NCI-H2227 treated with DMSO at 0.1 percent for 48 hours (cell line): ENCODE measurements at regions not wholly inside any gene's neighbourhood (a gene's known extent, or its start where the extent isn't known, plus 50 kb on each side); places are given as distances from the start of the nearest gene placed in this dataset.

ENCODE experiments used
- DNase-seq: peaks from one replicate; lab custom pipeline; 2025; lab: John Stamatoyannopoulos, UW

DNA sequence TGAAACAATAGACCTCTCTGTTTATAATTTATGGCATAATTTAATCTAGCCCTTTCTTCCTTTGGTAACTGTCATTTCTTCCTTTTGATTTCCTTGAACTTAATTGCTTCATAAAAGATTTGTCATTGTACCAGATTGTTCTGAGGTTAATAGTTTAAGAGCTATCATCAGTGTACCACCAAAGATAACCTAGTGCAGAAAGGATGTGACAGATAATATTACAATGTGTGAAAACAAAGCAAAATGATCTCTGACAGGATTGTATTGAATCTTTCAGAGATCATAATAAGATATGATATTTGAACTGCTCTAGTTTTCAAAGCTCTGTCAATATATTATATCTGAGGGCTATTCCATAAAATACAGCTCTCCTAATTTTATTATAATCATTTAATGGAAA is 132.1 kb upstream of the PTCHD4 start:
- DNase-seq, result no peak

DNA sequence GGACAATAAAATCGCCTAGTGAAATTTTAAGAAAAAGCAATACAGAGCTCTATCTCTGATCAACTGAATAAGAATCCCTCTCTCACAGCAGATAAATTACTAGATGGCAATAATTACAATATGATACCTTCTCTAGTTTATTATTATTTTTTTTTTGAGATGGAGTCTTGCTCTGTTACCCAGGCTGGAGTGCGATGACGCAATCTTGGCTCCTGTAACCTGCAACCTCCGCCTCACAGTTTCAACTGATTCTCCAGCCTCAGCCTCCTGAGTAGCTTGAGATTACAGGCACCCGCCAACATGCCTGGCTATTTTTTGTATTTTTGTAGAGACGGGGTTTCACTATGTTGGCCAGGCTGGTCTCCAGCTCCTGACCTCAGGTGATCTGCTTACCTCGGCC is 129.3 kb upstream of the PTCHD4 start:
- DNase-seq, result no peak

DNA sequence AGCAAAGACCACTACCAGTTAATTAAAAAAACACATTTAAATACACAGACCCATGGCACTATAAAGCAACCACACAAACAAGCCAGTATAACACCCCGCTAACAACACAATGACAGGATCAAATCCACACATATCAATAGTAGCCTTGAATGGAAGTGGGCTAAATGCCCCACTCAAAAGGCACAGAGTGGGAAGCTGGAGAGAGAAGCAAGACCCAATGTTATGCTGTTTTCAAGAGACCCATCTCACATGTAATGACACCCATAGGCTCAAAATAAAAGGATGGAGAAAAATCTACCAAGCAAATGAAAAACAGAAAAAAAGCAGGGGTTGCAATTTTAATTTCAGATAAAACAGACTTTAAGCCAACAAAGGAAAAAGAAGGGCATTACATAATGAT is 125.4 kb upstream of the PTCHD4 start:
- DNase-seq, result no peak

DNA sequence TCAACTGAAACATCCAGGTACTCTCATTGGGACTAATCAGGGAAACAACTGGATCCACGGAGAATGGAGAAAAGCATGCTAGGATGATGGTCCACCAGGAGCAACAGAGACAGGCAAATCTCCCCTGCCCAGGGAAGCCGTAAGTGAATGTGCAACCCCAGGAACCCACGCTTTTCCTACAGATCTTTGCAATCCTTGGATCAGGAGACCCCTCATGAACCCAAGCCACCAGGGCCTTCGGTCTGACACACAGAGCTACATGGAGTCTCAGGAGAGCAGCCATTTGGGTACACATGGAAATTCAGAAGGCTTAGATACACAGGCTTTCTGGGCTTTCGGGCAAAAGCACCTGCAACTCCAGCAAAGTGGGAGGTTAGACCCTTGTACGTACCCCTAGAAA is 122.1 kb upstream of the PTCHD4 start:
- DNase-seq, result no peak

DNA sequence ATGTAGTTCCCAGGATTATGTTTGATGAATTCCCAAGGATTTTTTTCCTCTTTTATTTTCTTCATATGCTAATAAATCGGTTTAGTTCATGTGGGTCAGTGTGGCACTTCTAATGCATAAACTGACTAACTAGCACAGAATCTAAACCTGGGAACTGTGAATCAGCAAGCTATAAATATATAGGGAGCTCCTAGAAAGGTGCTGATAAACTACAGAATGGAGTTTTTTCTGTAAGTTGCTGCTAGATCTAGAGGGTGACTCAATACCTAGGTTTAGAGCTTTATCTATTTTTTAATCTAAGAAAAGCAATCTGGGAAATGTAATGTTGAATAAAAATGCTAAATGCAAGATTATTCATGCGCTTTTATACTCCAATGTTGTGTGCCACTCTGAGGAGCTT is 118.8 kb upstream of the PTCHD4 start:
- no peak for DNase-seq

DNA sequence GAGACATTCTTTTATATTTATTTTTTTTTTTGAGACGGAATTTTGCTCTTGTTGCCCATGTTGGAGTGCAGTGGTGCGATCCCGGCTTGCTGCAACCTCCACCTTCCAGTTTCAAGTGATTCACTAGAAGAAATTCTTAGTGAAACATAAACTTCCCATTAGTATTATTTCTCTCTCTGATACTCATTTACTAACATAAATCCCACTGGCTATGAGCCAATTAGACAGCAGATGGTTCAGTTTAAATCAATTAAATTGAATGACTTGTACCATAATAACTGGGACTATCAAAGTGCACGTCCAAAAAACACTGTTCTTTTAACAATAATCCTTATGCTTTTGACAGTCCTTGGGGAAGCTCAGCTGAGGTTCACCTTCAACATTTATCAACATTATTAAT is 111.2 kb upstream of the PTCHD4 start:
- DNase-seq, result no peak

DNA sequence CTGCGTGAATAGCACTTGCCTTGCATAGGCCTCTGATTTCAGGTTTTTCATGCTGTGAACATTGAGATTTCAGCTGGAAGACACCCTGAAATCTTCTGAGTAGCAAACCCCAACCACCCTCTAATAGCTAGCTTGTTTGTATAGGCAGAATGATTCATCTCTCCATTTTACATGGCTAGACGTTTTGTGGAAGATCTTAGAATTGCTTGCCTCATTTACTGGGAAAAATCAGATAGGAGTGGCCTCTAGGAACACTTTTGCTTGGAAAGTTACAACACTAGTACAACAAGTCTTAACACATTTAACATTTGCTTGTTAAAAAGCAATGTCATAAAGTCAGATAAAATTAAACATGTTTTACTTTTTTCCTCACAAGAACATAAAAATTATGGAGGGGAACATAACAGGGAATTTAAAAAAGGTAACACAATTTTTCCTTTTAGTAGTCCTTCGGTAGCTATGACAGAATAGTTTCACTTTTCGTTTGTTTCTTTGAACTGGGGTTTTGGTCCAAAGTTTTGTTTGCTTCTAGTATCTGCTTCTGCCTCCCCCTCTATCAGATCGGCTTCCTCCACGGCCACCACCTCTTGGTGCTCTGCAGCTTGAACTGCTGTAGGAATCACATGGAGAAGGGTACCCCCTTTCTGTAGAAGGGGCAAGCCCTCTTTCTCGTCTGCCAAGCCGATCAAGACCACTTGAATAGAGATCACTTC is 102.2 kb upstream of the PTCHD4 start:
- no peak for DNase-seq

DNA sequence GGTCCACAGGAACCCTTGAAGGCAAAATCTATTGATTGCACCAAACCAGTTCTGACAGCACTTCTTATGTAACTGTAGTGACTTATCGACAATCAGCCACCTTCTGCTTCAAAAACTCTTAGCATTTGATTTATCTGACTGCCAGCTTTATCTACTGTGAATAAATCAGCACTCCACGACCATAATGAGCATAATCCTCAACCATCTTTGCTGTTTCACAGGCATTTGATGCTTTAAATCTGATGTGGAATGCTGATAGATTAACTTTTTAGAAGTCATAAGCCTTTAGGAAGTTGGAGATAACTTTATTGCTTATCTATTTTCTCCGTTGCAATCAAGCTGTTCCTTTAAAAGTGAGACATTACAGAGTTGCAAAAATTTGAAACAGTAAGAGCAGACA is 101.5 kb upstream of the PTCHD4 start:
- DNase-seq, result no peak

DNA sequence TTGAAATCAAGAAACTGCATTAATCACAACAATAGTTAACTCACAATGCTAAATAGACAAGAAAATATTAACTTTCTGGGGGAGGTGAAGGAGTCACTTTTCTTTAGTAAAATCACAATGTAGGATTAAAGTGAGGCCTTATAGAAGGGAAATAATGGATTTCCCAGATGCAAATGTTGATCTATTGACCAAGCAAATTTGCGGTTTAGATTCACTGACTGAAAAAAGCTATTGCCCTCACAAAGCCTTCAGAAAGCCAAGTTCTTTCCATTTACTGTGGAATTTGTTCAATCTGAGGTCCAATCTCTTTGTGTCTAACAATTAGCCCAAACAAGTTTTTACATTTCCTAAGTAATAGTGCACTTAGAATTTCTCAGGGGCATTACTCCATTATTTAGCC is 95.1 kb upstream of the PTCHD4 start:
- DNase-seq, result no peak

DNA sequence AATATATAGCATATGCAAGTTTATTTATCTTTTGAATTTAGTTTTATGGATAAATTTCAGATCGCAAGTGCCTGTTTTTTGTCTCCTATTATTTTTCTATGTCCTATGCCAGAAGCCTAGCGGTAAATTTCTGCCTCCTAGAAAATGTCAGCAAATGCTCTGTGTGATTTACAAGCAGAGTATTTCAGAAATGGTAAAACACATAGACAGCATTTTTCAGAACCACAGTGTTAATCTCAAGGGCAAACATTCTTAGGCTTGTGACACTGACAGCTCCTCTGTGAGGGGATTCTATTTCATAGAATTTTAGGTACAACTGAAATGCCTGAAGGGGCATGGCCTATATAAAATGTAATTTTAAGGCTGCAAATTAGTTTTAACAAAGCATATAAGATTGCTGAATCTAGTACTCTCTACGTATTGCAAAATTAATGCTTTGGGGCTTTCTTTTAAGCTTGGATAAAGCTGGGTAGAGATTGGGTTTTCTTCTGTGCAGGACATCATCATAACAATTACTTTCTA is 89.9 kb upstream of the PTCHD4 start:
- no peak for DNase-seq

DNA sequence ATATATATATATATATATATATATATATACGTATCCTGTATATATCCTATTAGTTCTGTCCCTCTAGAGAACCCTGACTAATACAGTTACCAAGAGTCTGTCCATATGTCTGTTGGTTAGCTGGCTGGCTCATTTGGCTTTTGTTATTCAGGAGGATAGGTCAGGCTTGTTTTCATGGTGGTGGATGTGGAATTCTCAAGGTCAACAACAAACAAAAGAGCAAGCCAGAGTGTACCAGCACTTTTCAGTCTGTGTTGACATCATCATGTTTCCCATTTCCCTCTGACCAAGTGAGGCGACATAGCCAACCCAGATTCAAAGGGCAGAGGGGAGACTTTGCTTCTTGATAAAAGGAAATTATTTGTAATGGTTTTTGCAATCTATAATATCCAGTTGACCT is 88.5 kb upstream of the PTCHD4 start:
- no peak for DNase-seq

DNA sequence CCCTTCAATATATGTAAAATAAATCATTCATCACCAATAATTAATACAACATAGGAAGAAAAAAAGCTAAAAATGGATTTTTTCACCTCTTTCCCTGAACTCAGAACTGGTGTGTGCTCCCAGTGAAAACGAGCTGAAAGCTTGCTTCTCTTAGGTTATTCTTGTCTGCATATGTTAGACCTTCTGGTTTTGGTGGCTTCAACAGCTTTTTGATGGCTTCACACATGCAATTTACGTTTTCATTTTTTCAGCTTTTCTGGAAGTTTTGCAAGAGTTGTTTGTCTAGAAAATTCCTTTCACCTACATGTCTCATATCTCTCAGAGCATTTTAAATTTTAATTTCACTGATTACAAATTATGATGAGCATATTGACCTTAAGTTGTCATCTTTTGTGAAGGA is 86.9 kb upstream of the PTCHD4 start:
- DNase-seq, result no peak

DNA sequence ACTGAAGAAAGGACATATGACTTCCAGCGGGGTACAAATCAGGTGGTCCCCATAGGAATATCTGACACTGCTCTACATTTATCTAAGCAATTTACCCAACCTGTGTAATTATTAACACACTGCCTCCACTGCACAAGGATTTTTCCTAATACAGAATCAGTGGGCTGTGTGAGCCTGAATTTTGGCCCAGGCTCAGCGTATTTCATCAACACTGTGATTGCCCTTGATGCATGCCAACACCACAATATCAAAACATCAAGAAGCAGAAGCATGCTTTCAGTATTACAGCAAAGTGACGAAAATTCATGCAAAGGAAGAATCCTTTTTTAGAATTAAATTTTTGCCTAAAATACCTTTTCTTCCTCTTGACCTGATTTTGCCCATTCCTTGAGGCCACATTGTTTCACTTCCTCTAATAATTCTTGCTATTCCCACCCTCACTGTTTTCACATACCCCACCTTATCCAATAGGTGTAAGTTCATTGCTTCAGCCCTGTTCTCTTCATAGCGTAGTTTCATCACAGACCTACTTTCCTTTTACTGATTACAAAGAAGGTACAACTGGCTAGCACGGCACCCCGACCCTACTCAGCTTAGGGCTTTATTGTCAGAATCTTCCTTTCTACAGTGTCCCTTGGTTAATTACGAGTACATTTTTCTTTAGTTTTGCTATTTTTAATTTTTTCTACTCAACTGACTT is 83.7 kb upstream of the PTCHD4 start:
- DNase-seq, result no peak

DNA sequence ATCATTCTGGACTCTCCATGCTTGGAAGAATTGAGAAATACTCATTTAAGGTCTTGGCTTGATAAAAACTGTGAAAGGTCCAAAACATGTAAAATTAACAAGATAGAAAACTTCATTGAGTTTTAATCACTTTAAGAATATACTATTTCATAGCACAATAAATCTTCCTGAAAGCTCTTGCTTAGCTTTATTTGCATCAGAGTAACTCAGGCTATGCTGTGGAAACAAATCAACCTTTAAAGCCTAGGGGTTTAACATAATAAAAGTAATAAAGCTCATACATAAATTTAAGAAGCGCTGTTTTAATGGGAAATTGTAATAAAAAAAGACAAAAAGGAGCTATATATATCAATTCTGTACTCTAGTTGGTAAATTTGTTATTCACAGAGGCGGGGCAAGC is 77.2 kb upstream of the PTCHD4 start:
- DNase-seq, result no peak

DNA sequence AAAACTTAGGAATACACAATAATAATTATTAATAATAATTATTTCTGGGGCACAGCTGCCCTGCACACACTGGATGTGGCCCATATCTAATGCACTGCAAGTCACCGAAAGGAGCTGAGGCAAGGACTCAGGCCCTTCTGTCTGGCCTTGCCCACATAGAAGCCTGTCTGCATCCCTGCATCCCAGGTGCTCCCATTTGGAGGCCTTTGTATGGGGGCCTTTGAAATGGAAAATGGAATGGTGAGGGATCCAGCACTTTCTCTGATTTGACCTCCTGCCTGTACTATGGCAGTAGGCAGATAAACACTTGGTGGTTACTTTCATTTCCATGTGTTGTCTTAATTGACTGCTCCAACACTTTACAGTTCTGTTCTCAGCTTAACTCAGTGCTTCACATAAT is 75.7 kb upstream of the PTCHD4 start:
- no peak for DNase-seq

DNA sequence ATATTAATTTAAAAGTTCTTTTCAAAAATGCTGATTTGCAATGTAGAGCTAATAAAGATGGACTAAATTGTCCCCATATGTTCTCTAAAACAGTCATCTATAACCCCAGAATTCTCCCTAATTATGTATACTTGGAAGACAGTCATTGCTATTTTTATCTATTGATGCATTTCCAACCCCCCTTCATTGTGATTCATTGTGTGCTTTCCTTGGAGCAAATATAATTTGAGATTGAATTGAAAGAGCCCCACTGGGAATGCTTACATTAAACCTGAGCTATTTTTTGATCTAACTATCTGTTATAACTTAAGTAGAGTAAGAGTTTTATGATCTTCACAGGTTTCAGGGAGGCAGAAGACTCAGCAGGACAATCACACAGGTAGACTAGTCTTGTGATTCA is 73.7 kb upstream of the PTCHD4 start:
- DNase-seq, result no peak

DNA sequence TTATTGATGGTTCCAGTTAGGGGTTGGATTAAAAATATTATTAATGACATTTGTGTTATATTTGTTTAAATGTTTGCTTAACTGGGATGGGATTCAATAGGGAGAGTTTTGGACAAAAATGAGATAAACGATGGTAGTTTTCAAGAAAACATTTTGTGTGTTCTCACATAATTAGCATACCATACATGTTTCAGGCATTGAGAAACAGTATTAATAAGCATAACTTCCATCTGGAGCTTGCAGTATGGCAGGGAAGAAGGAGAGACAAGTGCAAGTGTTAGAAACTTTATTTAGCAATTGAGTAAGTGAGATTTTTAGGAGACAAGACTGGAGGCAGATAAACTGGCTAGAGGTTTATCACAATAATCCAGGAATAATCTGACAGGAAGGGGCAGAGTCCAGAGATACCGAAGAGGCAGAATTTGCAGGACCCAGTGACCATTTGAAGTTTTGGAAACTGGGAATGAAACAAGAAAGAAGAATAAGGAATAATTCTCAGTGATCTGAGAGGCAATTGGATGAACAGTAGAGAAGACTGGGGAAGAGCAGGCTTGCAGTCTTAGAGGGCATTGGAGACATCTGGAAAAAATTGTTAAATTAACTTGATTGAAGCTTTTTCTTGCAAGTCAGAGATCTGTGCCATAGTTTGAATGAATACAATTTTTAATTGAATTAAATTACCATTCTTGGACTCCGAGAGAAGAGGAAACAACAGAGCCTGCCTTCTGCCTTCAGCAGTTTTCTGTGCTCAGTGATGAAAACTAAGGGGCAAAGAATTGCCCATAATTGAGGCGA is 73.0 kb upstream of the PTCHD4 start:
- DNase-seq, result no peak

DNA sequence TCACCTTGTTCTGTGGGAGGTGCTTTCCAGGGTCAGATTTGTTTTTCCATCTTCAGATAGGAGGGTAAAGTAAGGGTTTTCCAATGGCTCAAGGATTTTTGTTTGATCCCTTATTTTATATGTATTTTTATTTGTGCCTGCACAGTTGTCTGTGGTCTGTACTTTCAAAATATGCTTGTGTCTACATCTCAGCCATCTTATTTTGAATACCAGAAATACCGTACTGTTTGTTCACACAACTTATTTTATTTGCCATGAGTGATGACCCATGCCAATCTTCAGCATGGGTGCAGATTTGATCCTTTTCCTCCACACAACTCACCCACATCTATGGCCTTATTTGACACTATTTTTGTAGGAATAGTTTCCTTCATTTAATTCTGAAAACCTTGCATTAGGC is 72.2 kb upstream of the PTCHD4 start:
- no peak for DNase-seq

DNA sequence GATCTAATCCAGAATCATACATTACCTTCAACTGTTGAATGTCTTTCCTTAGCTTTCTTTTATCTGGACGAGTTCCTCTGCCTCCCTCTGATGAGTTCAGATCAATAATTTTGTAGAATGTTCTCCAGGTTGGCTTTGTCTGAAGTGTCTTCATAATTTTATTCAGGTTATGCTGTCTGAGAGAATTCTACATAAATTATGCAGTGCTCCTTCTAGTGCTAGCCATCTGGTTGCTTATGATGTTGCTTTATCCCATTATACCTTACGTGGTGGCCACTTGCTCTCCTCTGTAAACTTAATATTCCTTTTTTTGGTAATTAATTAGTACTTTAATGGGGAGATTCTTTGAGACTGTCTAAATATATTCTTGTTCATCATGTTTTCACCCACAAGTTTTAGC is 67.7 kb upstream of the PTCHD4 start:
- no peak for DNase-seq

DNA sequence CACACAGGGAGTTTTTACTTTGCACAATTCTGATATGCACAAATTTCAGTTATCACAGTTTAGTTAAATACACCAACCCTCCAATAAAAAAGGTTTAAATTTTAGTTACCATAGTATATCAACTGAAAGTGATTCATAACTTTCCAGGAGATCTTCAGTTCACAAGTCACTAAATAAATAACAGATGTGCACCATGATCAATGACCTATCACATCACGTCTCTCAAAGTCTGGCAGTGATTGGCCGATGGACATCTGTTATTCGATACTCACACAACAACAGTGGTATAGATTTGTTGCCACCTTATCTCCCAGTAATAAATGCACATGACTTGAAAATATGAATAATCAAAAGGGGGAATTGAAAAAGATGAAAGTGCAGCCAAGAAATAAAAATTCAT is 66.8 kb upstream of the PTCHD4 start:
- DNase-seq, result no peak

DNA sequence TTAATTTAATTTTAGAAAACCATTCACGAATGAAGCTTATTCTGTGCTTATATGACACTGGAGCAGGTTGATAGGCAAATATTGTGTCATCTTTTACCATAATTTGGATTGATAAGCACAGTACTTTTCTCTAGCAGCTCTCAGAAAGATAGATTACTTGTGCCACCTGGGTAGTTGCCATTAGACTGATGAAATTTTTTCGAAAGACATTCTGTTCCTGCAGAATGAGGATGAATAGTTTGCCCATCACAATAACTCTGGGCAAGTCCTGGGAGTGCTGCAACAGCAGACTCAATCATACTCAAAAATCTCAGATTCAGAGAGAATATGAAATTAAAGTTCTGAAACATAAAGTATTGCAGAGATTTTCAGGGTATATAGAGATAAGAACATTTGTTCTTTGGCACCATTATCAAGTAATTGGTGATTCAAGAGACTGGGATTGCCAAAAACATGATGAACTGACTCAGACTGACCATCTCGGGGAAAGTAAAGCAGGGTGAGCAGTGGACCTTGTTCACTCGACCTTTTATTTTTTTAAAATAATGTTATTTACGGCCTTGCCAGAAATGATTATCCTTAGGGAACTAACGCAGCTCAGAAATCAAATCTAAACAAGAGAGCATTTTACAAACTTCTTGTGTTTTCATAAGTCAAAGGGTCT is 65.8 kb upstream of the PTCHD4 start:
- DNase-seq, result no peak

DNA sequence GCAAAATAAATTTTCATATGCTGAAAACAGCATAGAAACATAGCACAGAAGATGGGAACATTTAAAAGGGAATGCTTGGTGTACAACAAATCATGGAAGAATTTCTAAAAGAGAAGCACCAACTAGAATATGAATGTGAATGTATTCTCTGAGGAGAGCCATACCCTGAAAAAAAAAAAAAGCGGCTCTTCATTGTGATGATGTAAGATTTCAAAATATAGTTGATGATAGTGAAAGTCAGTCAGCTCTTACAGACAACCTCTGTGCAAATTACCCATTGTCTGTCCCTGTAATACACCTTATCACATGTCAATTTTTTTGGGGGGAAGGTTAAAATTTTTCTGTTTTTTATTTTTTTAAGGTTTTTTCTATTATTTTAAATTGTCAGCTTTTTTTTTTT is 58.6 kb upstream of the PTCHD4 start:
- no peak for DNase-seq
